Tibial nerve (tissue), 3 donors: ENCODE measurements at regions not wholly inside any gene's neighbourhood (a gene's known extent, or its start where the extent isn't known, plus 50 kb on each side); places are given as distances from the start of the nearest gene placed in this dataset.

ENCODE experiments used
- POLR2A ChIP-seq, 2 donors: fragments of 450-650 bp; IDR thresholded peaks; one replicate each; pipeline ENCODE4 v1.6.1; 2017; ENCODE audit warnings: antibody characterized with exemption in 2 of 2, mild to moderate bottlenecking in 2 of 2, moderate library complexity in 2 of 2
- TF ChIP-seq, protein P1 (sequence below), 5 experiments: fragments of 200-600 bp in 3 of 5; fragments of 450-650 bp in 2 of 5; sonication (generic) in 3 of 5; IDR thresholded peaks; one replicate each; pipeline ENCODE4 v1.5.1; 2016 to 2019; ENCODE audit warnings: antibody characterized with exemption in 5 of 5, mild to moderate bottlenecking in 3 of 5, moderate library complexity in 2 of 5

DNA sequence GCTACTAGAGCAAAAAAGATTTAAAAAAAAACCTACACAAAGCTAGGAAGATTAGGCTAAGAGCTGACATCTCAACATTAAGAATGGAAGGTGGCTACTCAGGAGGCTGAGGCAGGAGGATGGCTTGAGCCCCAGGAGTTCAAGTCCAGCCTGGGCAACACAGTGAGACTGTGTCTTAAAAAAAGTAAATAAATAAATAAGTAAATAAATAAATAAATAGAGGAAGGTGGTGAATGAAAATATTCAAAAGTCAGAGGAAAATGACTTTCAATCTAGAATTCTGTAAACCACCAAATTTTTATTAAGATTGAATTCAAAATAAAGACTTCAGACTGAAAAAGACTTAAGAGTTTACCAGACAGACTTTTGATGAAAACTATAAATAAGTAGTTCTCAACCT is 50.9 kb upstream of the TMPRSS2 start:
- TF ChIP-seq, protein P1, sequence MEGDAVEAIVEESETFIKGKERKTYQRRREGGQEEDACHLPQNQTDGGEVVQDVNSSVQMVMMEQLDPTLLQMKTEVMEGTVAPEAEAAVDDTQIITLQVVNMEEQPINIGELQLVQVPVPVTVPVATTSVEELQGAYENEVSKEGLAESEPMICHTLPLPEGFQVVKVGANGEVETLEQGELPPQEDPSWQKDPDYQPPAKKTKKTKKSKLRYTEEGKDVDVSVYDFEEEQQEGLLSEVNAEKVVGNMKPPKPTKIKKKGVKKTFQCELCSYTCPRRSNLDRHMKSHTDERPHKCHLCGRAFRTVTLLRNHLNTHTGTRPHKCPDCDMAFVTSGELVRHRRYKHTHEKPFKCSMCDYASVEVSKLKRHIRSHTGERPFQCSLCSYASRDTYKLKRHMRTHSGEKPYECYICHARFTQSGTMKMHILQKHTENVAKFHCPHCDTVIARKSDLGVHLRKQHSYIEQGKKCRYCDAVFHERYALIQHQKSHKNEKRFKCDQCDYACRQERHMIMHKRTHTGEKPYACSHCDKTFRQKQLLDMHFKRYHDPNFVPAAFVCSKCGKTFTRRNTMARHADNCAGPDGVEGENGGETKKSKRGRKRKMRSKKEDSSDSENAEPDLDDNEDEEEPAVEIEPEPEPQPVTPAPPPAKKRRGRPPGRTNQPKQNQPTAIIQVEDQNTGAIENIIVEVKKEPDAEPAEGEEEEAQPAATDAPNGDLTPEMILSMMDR (IDR thresholded peaks at IDR 0.05) = no peak
- no peak for TF ChIP-seq POLR2A (IDR thresholded peaks at IDR 0.05)
